ENCODE measurements at regions not wholly inside any gene's neighbourhood (a gene's known extent, or its start where the extent isn't known, plus 50 kb on each side); places are given as distances from the start of the nearest gene placed in this dataset.
A peak's percentile ranks its signal among the peaks of the same experiment; 100 is the strongest.
"Not testable (repeated sequence)": the region's sequence is repeated elsewhere in the genome, so short reads cannot be mapped to it uniquely, and the experiment has no call there.

- Mint-ChIP-seq H3K36me3 (ENCODE audit: insufficient read depth, unreplicated experiment) (no peaks in the 10 kb centered on the region), H3K4me3 (ENCODE audit: unreplicated experiment) (no peak overlapping the region), H3K27ac (ENCODE audit: unreplicated experiment) (no peak overlapping the region), H3K9me3 (ENCODE audit: unreplicated experiment) (no peaks in the 10 kb centered on the region), H3K27me3 (ENCODE audit: insufficient read depth, unreplicated experiment) (no peaks in the 10 kb centered on the region), H3K4me1 (ENCODE audit: low read depth, unreplicated experiment) (peaks cover 15% of the 10 kb centered on the region)
- H3K4me3 ChIP-seq (ENCODE audit: low read depth, low read length) = no peak overlapping the region
- TF ChIP-seq CTCF (IDR thresholded peaks at IDR 0.05; ENCODE audit: insufficient read depth in 1 of 2, low read depth in 1 of 2, low read length in 1 of 2, severe bottlenecking in 1 of 2, unreplicated experiment in 1 of 2) = no peak
- ChIA-PET CTCF (interaction anchor here (0.7 kb wide), 1 partner anchor 532 kb away, joined by 3 read pairs; no protein-coding TSS in a partner anchor), POLR2A (no interaction called here)
- no peaks in the 10 kb centered on the region for H3K9me3 ChIP-seq
- intact Hi-C loops (cut with micrococcal nuclease; ENCODE audit: unreplicated experiment) = no loop called here
- DNase-seq = no peak
- no peaks in the 10 kb centered on the region for H3K36me3 ChIP-seq (ENCODE audit: control insufficient read depth, insufficient read depth, low read length)
- H3K27me3 ChIP-seq (replicated peaks; ENCODE audit: control insufficient read depth, insufficient read depth, low read length) = no peaks in the 10 kb centered on the region
- peaks cover 16% of the 10 kb centered on the region for H3K4me1 ChIP-seq
- no TSS peak for BruUV-seq (replicated peaks)
Measured at GRCh38 chr14:103280278-103280928, 53.6 kb upstream of the EIF5 start.

- Histone ChIP-seq H3K4me1 (peaks cover 16% of the 10 kb centered on the region), H3K36me3 (ENCODE audit: control insufficient read depth, insufficient read depth, low read length) (no peaks in the 10 kb centered on the region), H3K4me3 (ENCODE audit: low read depth, low read length) (no peak overlapping the region), H3K27me3 (replicated peaks; ENCODE audit: control insufficient read depth, insufficient read depth, low read length) (no peaks in the 10 kb centered on the region), H3K9me3 (no peaks in the 10 kb centered on the region)
- Mint-ChIP-seq H3K4me1 (ENCODE audit: low read depth, unreplicated experiment) (peaks cover 15% of the 10 kb centered on the region), H3K9me3 (ENCODE audit: unreplicated experiment) (no peaks in the 10 kb centered on the region), H3K27ac (ENCODE audit: unreplicated experiment) (no peak overlapping the region), H3K27me3 (ENCODE audit: insufficient read depth, unreplicated experiment) (no peaks in the 10 kb centered on the region), H3K4me3 (ENCODE audit: unreplicated experiment) (no peak overlapping the region), H3K36me3 (ENCODE audit: insufficient read depth, unreplicated experiment) (no peaks in the 10 kb centered on the region)
- POLR2A ChIA-PET = no interaction called here
- CTCF ChIA-PET = interaction anchor here (0.5 to 1.4 kb wide), 5 partner anchors 95 to 467 kb away, joined by 3 to 8 read pairs (median 4); no protein-coding TSS in a partner anchor
- intact Hi-C loops (cut with micrococcal nuclease; ENCODE audit: unreplicated experiment) = no loop called here
- TF ChIP-seq CTCF (IDR thresholded peaks at IDR 0.05; ENCODE audit: insufficient read depth in 1 of 2, low read depth in 1 of 2, low read length in 1 of 2, severe bottlenecking in 1 of 2, unreplicated experiment in 1 of 2) = peak in 1 of 2 experiments; percentile 28
- BruUV-seq (replicated peaks) = no TSS peak
- peak; percentile 17 to 55 for DNase-seq
Measured at GRCh38 chr14:103281496-103282231, 52.4 kb upstream of the EIF5 start.

- CTCF ChIA-PET = interaction anchor here (1.4 kb wide), 1 partner anchor 155 kb away, joined by 7 read pairs; no protein-coding TSS in a partner anchor
- H3K36me3 ChIP-seq (ENCODE audit: control insufficient read depth, insufficient read depth, low read length); H3K36me3 Mint-ChIP-seq (ENCODE audit: insufficient read depth, unreplicated experiment); H3K9me3 Mint-ChIP-seq (ENCODE audit: unreplicated experiment); H3K4me3 ChIP-seq (ENCODE audit: low read depth, low read length); H3K4me3 Mint-ChIP-seq (ENCODE audit: unreplicated experiment); H3K27me3 ChIP-seq (replicated peaks; ENCODE audit: control insufficient read depth, insufficient read depth, low read length); H3K27me3 Mint-ChIP-seq (ENCODE audit: insufficient read depth, unreplicated experiment); H3K27ac Mint-ChIP-seq (ENCODE audit: unreplicated experiment); POLR2A ChIA-PET; intact Hi-C loops (cut with micrococcal nuclease; ENCODE audit: unreplicated experiment); BruUV-seq (replicated peaks); H3K9me3 ChIP-seq; DNase-seq: not testable (repeated sequence)
- peaks cover 15% of the 10 kb centered on the region for H3K4me1 Mint-ChIP-seq (ENCODE audit: low read depth, unreplicated experiment)
- H3K4me1 ChIP-seq = peaks cover 16% of the 10 kb centered on the region
Measured at GRCh38 chr14:103282309-103282708, 51.7 kb upstream of the EIF5 start.
